NCI-H128 (cell line): ENCODE measurements at regions not wholly inside any gene's neighbourhood (a gene's known extent, or its start where the extent isn't known, plus 50 kb on each side); places are given as distances from the start of the nearest gene placed in this dataset.

ENCODE experiments used
- DNase-seq: peaks from one replicate; lab custom pipeline; 2025; ENCODE audit not compliant: unreplicated experiment; lab: John Stamatoyannopoulos, UW

- no peak for DNase-seq
These were observed 180.1 kb upstream of the NECTIN1 start for GRCh38 chr11:119909077-119909476.

- DNase-seq = no peak
These were observed 179.5 kb upstream of the NECTIN1 start for GRCh38 chr11:119908573-119908904.

- DNase-seq = no peak
These were observed 179.0 kb upstream of the NECTIN1 start for GRCh38 chr11:119907878-119908572.

GRCh38 chr11:119907122-119907851, 178.3 kb upstream of the NECTIN1 start:
- no peak for DNase-seq

GRCh38 chr11:119906376-119906775, 177.4 kb upstream of the NECTIN1 start:
- DNase-seq = no peak

- no peak for DNase-seq
These were observed 176.2 kb upstream of the NECTIN1 start for GRCh38 chr11:119905162-119905561.

GRCh38 chr11:119904531-119905035, 175.6 kb upstream of the NECTIN1 start:
- no peak for DNase-seq

- DNase-seq = no peak
These were observed 174.8 kb upstream of the NECTIN1 start for GRCh38 chr11:119903821-119904220.

- no peak for DNase-seq
These were observed 174.4 kb upstream of the NECTIN1 start for GRCh38 chr11:119903389-119903788.

- no peak for DNase-seq
These were observed 173.7 kb upstream of the NECTIN1 start for GRCh38 chr11:119902656-119903231.

- no peak for DNase-seq
These were observed 172.9 kb upstream of the NECTIN1 start for GRCh38 chr11:119901657-119902577.

GRCh38 chr11:119899997-119900396, 171.0 kb upstream of the NECTIN1 start:
- no peak for DNase-seq

- no peak for DNase-seq
These were observed 168.6 kb upstream of the NECTIN1 start for GRCh38 chr11:119897576-119897975.

- DNase-seq = no peak
These were observed 168.0 kb upstream of the NECTIN1 start for GRCh38 chr11:119897046-119897440.

GRCh38 chr11:119896387-119897045, 167.5 kb upstream of the NECTIN1 start:
- DNase-seq = no peak

GRCh38 chr11:119895981-119896380, 167.0 kb upstream of the NECTIN1 start:
- DNase-seq = no peak

- DNase-seq = no peak
These were observed 165.9 kb upstream of the NECTIN1 start for GRCh38 chr11:119894916-119895315.

GRCh38 chr11:119892311-119892808, 163.4 kb upstream of the NECTIN1 start:
- no peak for DNase-seq

- DNase-seq = no peak
These were observed 162.2 kb upstream of the NECTIN1 start for GRCh38 chr11:119891055-119891768.

- DNase-seq = no peak
These were observed 161.5 kb upstream of the NECTIN1 start for GRCh38 chr11:119890466-119890865.
